ENCODE measurements at regions not wholly inside any gene's neighbourhood (a gene's known extent, or its start where the extent isn't known, plus 50 kb on each side); places are given as distances from the start of the nearest gene placed in this dataset.

DNA sequence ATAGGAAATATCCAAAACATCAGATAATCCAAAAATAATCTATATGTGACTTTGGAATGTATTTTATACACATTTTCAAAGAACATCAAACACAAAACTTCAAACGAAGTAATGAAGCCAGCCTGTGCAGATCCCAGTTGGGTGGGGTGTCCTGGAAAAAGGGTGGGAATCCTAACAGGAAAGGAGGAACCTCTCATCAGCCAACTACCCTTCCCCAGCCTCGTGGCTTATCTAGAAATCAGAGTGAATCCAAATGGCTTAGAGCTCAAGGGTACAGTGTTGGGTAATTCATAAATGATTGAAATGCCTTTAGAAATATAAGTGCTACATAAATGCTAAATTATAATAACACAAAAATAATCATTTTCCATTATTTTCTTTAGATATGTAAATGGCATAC is 115.1 kb upstream of the SOX4 start:
- DNase-seq, result no peak

DNA sequence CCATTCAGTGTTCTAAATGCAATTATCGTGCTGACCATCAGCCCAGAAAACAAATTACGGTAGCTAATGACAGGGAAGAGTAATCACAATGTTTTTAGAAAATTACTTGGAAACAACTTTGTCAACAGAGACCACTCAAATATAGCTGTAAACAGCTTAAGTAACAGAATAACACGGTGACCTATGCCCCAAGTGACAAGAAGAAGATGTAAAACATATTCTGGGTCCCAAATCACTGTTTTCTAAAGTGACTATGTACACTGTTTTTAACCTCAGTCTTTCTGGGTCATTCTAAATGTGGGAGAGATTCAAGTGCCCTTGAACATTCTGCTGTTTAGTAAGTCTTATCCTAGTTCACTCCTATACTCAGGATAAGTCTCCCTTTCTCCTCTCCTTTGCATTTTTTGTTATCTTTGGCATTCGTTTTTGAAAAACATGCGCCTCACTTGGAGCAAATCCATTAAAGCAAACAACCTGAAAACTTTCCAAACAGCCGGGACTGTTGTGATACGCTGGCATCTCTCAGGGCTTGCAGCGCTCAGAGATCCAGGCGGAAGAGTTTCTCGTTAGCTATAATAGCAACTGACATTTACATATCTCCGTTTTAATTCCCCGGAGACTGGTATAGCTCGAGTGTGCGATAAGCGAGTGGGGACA is 114.5 kb upstream of the SOX4 start:
- no peak for DNase-seq

DNA sequence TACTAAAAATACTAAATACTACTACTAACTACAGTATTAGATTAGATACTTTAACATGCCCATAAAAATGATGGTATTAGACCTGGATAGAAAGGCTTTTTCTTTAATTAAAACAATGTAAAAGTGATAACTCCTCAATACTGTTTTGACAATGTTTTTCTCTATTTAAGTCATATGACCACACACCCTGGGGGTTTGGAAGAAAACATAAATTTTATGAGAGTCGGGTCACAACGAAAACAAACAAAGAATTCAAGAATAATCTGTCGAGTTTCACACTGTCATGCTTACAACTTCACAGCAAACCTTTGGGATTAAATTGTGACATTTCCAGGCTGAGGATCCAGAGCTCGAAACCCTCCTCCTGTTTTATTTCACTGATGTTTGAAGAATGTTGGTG is 107.4 kb upstream of the SOX4 start:
- DNase-seq, result no peak

DNA sequence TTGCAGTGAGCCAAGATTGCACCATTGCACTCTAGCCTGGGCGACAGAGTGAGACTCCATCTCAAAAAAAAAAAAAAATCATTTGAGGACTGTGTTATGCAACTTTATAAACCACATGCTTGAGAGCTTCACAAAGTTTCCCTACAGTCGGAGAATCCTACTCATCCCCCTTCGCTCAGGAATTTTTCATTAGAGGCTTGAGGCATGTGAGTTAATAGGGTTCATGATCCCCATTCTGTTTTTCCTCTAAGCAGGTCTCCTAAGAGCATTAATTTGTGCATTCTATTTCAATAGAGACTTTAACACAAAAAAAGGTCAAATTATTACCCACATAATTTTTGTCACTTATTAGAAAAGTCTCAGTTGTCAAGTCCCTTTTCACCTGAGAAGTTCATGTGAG is 103.7 kb upstream of the SOX4 start:
- no peak for DNase-seq

DNA sequence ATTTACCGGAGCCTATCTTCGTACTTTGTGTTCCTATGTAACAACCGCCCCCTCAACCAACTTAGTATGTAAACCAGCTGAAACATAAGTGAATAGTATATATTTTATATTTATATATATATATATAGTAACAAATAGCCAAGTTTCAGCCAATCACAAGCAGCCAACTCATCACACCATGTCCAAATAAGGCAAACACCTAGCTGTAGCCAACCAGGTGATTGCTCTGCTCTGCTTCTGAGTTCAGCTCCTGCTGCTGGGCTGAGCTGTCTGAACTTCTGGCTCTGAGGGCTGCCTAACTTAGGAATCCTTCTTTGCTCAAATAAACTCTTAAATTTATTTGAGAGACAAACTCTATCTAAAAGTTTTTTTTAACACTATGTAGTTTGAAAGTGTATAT is 101.6 kb upstream of the SOX4 start:
- DNase-seq, result no peak

DNA sequence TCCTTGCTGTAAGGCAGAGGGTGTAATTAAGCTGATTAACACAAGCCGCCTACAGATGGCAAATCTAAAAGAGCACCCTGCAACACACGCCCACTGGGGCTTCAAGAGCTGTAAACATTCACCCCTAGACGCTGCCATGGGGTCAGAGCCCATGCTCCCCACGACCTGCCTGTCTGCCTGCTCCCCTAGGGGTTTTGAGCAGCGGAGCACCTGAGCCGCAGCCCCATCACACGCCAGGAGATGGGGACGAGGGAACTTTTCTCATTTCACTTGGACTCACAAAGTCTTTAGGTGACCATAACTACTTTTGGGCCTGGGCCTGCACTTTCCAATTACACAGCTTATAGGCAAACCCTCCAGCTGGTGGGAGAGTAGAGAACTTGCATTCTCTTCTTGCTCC is 99.0 kb upstream of the SOX4 start:
- DNase-seq, result no peak

DNA sequence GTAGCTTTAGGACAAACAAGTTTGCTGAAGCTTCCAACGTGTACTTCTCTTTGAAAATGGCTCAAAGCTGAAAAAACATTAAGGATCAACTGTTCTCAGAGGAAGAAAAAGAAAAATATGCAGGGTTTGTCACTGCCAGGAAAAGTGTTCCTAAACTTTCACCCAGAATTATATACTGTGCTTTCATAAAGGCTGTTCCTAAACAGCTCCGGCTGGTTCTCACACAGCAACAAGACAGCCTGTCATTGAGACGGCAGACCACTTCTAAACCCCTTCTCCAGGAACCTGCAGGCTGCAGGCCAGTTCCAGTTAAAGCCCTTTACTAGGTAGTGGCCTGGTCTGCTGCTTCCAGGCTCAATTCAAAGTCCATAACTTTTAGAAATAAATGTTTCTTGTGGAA is 97.4 kb upstream of the SOX4 start:
- DNase-seq, result no peak

DNA sequence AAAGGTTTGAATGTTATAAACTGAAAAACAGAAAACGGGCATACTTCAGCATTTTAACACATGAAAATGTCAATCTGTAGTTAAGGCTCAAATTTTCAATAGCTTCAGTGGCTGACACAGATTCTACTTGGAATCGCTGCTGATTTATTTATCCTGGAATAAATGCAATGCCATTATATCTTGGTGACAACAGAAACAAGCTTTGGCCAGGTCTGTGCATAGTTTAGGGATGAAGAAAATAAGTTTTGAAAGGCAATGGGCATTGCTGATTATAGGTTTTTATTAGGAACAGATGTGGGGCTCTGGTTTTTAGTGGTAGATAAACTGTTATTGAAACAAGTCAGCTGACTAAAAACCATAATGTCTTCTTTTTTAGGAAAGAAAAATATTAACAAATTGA is 96.8 kb upstream of the SOX4 start:
- no peak for DNase-seq

DNA sequence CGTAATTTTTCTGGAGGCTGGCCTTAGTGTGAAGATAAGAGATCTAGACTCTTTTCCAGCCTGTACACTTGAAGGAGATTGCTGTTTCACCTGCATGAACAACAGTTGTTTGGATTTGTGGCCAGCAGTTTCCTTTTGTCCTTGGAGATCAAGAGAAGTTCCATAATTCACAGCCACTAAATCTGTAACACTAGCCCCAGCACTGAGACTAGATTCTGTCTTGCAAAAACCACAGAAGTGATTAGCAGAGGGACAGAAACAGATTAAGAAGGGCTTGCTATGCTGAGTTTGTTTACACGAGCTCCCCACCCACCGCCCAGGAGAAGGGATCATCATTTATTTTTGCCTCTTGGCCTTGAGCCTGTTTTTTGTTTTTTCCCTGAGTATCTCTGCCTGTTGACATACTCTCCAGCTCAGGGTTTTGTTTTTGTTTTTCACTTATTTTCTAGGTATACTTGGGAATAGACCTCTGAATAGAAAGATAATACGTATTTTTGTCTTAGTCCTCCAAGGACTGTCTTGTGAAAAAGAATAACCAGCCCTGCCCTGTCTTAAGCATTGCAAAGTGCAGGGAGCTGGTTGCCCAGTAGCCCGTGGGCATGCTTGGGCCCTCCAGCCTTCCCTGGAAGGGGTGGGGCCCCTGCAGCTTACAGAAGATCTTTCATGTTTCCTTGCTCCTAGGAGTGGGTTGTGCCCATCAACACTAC is 93.1 kb upstream of the SOX4 start:
- no peak for DNase-seq

DNA sequence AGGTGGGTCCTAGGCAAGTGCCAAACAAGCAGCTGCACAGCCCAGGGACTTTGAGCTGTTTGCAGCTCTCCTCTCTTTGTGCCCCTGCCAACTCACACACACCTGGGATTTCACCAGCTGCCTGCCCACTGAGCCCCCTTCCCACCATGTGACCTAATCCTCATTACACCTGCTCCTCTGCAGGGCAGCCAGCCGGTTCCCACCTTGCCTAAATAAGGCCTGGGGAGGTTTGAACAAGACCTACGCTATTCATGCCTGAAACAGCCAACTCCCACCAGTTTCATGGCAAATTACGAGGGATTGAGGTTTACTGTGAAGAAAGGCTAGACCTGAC is 92.6 kb upstream of the SOX4 start:
- DNase-seq, result no peak

DNA sequence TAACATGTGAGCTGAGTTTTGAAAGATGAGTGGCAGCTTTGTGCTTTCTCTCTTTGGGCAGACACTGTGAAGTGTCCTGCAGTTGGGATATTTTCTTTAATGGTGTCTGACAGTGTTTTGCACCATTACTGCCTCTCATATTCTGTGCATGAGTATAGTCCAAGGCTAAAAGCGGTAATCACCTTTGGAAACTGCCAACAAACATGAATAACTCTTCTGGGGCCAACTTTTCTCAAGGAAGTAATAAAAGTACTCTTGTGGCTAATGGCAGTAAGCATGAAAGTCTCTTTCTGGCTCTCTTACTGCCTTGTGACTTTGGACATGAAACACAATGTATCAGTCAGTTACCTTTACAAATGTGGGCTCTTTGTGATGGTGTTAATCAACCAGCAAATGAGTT is 91.7 kb upstream of the SOX4 start:
- DNase-seq, result no peak

DNA sequence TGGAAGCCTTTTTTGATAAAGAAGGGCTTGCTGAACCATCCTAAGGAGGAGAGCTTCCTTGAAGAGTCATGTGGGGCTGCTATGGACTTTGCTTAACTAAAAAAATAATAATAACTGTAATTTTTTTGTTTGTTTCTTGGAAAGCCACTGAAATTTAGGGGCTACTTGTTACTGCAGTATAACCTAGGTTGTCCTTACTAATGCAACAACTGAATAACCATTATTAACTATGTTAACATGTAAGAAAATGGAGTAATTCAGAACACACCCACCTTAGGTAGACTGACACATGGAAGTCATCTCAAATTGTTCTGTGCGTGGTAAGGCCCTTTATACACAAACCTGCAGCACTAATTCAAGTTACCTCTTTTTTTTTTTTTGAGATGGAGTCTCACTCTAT is 90.9 kb upstream of the SOX4 start:
- DNase-seq, result no peak

DNA sequence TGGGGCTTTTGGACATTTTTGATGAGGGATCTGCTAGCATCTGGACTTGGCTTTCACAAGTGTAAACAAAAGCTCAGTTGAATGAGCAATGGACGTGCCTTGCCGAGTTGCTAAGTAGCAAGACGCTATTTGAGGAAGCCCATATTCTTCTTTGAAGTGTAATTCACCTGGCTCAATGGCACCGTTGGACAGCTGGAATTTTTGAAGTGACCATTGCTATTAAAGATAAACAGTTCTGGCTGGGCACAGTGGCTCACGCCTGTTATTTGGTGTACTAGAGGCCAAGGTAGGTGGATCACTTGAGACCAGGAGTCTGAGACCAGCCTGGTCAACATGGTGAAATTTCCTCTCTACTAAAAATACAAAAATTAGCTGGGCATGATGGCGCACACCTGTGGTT is 88.8 kb upstream of the SOX4 start:
- DNase-seq, result no peak

DNA sequence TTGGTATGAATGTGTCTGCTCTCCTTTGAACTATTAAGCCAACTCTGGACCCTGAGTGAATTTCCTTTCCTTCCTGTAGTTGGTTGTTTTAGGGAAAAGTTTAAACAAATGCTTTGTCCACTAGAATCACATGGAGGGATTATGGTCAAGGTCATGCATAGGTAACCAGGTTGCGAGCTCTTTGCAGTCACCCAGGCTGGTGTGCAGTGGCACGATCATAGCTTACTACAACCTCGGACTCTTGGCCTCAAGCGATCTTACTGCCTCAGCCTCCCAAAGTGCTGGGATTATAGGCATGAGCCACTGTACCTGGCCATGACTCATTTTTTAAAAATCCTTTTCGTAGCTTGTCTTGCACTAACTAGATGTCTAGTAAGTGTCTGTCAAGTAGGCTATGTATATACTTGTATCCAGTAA is 88.0 kb upstream of the SOX4 start:
- no peak for DNase-seq

DNA sequence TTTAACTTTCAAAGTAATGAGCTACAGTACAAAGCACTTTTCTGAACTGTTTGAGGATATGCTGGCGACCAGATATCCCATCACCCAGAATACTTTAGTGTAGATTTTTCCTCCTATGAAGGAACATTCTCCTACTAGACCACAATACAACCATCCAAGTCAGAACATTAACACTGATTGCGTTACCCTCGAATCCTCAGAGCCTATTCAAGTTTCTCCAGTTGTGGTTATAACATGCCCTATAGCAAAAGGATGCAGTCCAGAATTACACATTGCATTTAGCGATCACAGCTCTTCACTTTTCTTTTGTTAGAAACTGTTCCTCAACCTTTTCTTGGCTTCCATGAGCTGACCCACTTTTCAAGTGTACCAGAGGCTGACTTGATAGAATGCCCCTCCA is 87.4 kb upstream of the SOX4 start:
- no peak for DNase-seq

DNA sequence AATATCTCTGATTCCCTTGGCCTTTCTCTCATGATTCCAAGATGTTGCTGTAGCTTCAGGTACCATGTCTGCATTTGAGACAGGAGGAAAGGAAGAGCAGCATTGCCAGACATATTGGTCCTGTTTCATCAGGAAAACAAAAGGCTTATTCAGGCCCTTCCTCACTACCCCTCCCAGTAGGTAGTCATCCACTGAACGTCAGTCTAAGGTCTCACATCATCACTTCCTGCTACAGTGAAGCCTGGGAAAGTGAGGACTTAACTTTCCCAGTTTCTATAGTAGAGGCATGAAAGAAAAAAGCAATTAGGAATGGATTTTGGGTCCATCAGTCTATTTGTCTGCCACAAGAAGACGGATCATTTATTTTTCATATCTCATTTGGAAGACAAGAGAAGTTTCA is 85.7 kb upstream of the SOX4 start:
- no peak for DNase-seq

DNA sequence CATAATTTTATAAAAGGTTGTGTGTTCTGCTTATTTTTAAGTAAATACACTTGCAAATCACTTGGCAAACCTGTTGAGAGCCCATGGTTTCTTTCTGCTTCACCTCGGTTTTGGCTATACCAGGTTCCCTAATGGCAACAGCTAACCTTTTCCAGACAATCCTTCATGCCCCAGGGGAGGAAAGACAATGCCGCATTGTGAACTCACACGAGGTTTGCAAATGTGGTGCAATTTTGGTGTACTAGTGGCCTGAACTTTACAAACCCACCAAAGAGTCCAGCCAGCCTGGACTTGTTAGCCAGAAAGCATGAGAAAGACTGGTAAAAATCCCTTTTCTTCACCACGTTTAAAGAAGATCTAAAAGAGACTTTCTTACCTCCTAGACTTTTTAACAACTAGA is 84.8 kb upstream of the SOX4 start:
- no peak for DNase-seq

DNA sequence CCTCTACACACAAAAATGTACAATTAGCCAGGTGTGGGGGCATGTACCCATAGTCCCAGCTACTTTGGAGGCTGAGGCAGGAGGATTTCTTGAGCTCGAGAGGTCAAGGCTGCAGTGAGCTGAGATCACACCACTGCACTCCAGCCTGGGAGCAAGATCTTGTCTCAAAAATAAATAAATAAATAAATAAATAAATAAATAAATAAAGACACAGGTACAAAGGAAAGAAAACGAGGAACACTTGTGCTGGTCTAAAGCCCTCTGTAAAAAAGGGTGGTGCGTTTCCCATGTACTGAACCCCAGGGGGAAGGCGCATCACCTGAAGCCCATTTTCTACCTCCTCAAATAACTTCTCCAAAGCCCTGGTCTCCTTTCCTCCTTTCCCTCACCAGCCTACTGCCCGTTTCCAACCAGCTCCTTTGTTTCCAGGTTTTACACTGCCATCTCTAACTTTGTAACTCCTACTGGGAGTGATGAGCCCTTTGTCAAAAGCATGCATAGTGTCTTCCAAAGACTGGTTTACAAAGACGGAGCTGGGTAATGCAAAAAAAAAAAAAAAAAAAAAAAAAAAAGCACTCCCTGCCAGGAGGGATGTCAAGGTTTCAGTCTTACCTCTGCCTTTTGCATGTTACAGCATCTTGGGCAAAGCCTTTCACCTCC is 81.5 kb upstream of the SOX4 start:
- no peak for DNase-seq

DNA sequence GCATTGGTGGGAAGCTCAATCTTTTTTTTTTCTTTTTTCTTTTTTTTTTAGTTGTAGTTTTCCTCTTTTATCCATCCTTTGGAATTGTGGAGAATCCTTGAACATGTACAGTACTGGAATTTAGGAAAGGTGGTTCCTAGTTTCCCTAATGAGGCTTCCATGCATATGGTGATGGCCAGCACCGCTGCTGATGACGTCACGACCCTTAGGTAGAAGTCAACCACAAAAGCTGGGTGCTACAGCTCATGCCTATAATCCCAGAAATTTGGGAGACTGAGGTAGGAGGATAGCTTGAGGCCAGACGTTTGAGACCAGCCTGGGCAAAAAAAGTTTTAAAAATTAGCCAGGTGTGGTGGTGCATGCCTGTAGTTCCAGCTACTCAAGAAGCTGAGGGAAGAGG is 79.3 kb upstream of the SOX4 start:
- DNase-seq, result no peak

DNA sequence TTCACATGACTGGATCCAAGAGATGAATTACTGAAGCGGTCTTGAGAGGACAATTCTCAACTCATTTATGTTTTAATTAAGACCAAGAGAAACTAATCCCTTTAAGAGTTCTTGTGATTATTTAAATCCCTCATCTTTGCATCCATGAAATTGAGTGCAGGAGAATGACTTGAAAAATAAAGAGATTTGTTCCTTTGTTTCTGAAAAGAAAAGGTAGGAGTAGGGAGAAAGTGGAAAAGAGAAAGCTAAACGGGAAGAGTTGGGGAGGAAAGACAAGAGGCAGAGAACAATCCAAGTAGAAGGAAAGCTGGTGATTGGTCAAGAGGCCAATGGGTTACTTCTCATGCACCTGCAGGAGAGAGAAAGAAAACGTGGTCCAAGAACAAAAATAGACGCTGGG is 75.2 kb upstream of the SOX4 start:
- no peak for DNase-seq

DNA sequence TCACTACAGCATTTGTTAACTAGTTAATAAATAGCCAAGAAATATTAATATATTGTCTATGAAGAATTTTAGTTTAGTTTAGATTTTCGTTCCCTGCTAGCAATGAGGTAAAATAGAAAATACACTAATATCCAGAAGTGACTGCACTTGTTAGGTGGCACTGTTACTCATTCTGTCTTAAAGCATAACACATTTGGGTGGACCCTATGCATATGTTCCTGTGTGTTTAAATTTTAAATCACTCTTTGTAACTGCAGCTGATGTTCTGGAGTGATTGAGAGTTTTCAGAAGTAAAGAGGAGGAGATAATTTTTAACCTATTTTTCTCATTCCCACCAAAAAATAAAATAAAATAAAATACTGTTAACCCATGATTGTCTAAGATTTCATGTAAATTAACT is 73.9 kb upstream of the SOX4 start:
- DNase-seq, result no peak

DNA sequence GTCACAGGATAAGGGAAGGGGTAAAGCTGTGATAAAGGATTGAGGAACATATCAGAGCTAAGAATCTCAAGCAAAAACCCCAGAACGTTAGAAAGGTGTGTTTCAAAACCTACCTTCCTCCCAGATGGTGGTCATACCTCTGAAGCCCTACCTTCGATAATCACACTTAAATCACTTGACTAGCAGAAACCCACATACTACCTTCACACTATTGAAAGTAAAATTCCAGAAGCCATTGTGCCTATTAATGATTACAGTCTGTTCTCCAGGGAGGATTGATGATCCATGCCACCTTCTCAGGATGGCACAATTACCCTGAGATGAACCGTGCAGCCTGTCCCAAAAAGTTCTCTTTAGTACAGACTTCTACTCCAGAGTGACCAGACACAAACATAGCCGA is 72.3 kb upstream of the SOX4 start:
- no peak for DNase-seq

DNA sequence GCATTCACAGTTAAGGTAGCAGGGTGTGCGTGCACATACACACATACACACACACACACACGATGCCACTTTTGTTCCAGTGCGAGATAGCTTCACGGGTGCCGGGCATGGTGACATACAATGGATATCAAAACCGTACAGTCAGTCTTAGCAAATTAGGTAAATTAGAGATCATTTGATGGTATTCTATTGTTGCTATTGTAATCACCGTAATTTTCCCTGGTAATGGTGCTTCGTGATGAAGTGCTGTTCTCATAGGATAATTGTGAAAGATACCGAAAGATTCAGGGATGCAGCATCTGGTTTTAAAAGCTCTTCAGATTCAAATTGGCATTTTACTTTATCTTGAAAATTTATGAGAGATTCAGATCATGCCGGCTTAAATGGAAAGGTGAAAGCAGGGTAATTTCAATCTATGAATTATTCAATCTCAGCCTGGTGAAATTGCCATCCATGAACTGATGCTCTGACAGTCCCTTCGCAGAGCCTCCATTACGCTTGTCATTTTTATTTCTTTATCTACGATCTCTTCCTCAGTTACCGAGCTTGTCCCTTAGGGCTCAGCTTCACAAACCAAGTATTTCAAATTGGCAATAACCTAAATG is 71.3 kb upstream of the SOX4 start:
- DNase-seq, result no peak

DNA sequence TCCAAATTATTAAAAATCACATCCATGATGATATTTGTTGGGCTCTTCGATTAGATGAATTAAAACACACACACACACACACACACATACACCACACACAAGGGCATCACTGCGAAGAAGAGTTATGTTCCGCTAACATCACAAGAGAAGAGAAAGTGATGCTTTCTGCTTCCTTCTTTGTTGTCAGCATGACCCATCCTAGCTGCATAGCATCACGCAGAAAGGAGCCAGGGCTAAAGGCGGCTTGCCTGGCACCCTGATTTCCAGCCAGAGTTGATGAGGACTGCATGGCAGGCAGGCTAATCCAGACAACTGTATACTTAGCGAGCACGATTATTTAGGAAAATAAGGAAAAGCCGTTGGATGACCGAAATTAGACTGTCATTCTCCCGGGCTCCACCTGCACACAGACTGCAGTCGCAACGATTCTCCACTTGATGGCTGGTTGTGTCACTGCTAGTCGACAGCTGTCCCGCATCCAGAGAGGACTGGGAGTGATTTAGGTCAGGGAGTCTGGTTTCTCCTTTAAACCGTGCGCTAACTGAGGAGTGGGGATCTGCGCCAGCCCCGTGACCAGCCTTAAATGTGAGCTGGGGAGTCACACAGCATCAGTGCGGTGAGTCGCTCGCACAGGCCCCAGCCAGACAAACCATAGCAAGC is 70.6 kb upstream of the SOX4 start:
- DNase-seq, result no peak
